Neural cell (in vitro differentiated cells): ENCODE measurements at regions not wholly inside any gene's neighbourhood (a gene's known extent, or its start where the extent isn't known, plus 50 kb on each side); places are given as distances from the start of the nearest gene placed in this dataset.
"Not testable (repeated sequence)": the region's sequence is repeated elsewhere in the genome, so short reads cannot be mapped to it uniquely, and the experiment has no call there.

ENCODE experiments used
- MXI1 ChIP-seq: fragments of 450-650 bp; conservative IDR thresholded peaks from 2 replicates; pipeline ENCODE4 v1.6.1; 2014; ENCODE audit warnings: antibody characterized with exemption, mild to moderate bottlenecking; ENCODE audit not compliant: poor library complexity, severe bottlenecking
- POLR2AphosphoS5 ChIP-seq: IDR thresholded peaks from 2 replicates; pipeline ENCODE4 v1.6.1; 2012
- RAD21 ChIP-seq: fragments of 450-650 bp; conservative IDR thresholded peaks from 2 replicates; pipeline ENCODE4 v1.6.1; 2014; ENCODE audit warnings: antibody characterized with exemption, mild to moderate bottlenecking, moderate library complexity
- TF ChIP-seq, protein P1 (sequence below): IDR thresholded peaks from 2 replicates; pipeline ENCODE4 v1.6.1; 2012; ENCODE audit warnings: borderline replicate concordance
- TF ChIP-seq, protein P2 (sequence below): fragments of 450-650 bp; IDR thresholded peaks from 2 replicates; pipeline ENCODE4 v1.5.1; 2014; ENCODE audit warnings: antibody characterized with exemption, mild to moderate bottlenecking, moderate library complexity; ENCODE audit not compliant: poor library complexity, severe bottlenecking

DNA sequence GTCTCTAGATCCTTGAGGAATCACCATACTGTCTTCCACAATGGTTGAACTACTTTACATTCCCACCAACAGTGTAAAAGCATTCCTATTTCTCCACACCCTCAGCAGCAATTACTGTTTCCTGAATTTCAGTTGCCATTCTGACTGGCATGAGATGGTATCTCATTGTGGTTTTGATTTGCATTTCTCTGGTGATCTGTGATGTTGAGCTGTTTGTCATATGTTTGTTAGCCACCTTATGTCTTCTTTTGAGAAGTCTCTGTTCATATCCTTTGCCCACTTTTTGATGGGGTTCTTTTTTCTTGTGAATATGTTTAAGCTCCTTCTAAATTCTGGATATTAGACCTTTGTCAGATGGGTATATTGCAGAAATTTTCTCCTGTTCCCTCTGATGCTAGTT, 356.0 kb downstream of the IGSF11 start:
- TF ChIP-seq, protein P1, sequence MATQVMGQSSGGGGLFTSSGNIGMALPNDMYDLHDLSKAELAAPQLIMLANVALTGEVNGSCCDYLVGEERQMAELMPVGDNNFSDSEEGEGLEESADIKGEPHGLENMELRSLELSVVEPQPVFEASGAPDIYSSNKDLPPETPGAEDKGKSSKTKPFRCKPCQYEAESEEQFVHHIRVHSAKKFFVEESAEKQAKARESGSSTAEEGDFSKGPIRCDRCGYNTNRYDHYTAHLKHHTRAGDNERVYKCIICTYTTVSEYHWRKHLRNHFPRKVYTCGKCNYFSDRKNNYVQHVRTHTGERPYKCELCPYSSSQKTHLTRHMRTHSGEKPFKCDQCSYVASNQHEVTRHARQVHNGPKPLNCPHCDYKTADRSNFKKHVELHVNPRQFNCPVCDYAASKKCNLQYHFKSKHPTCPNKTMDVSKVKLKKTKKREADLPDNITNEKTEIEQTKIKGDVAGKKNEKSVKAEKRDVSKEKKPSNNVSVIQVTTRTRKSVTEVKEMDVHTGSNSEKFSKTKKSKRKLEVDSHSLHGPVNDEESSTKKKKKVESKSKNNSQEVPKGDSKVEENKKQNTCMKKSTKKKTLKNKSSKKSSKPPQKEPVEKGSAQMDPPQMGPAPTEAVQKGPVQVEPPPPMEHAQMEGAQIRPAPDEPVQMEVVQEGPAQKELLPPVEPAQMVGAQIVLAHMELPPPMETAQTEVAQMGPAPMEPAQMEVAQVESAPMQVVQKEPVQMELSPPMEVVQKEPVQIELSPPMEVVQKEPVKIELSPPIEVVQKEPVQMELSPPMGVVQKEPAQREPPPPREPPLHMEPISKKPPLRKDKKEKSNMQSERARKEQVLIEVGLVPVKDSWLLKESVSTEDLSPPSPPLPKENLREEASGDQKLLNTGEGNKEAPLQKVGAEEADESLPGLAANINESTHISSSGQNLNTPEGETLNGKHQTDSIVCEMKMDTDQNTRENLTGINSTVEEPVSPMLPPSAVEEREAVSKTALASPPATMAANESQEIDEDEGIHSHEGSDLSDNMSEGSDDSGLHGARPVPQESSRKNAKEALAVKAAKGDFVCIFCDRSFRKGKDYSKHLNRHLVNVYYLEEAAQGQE = not testable (repeated sequence)
- TF ChIP-seq POLR2AphosphoS5, RAD21, MXI1: not testable (repeated sequence)
- TF ChIP-seq, protein P2, sequence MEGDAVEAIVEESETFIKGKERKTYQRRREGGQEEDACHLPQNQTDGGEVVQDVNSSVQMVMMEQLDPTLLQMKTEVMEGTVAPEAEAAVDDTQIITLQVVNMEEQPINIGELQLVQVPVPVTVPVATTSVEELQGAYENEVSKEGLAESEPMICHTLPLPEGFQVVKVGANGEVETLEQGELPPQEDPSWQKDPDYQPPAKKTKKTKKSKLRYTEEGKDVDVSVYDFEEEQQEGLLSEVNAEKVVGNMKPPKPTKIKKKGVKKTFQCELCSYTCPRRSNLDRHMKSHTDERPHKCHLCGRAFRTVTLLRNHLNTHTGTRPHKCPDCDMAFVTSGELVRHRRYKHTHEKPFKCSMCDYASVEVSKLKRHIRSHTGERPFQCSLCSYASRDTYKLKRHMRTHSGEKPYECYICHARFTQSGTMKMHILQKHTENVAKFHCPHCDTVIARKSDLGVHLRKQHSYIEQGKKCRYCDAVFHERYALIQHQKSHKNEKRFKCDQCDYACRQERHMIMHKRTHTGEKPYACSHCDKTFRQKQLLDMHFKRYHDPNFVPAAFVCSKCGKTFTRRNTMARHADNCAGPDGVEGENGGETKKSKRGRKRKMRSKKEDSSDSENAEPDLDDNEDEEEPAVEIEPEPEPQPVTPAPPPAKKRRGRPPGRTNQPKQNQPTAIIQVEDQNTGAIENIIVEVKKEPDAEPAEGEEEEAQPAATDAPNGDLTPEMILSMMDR = not testable (repeated sequence)
